HG03558 (cell line): ENCODE measurements at regions not wholly inside any gene's neighbourhood (a gene's known extent, or its start where the extent isn't known, plus 50 kb on each side); places are given as distances from the start of the nearest gene placed in this dataset.

Source experiments
- ATAC-seq: cut with Tn5 transposase; IDR thresholded peaks from one replicate; pipeline ENCODE4 v1.9.1; 2021; ENCODE audit warnings: moderate number of reproducible peaks; ENCODE audit not compliant: unreplicated experiment; ENCODE audit errors: extremely low read depth

- ATAC-seq: no peak
Observed at GRCh38 chr10:10946801-10947200, 70.9 kb upstream of the CELF2 start.

DNA sequence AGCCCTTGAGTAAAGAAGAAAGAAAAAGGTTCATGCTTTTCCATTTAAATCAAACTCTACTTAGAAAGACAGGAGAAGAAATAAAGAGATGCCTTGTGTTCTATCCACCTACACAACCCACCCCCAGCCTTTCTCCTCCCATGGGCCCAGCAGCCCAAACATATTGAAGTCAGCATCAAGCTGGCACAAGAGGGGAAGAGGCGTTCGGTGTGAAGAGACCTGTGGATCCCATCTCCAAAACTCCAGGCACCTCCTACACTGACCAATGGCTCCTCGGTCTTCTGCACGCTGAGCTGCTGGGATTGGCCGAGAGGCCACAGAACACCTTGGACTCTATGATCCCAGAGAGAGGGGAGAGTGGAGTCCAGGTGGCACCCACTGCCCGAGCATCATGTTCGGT lies 66.0 kb upstream of the CELF2 start:
- no peak for ATAC-seq

- no peak for ATAC-seq
Observed at GRCh38 chr10:10952800-10953199, 64.9 kb upstream of the CELF2 start.

- no peak for ATAC-seq
Observed at GRCh38 chr10:10956681-10957542, 60.8 kb upstream of the CELF2 start.

GRCh38 chr10:10958041-10958440 lies 59.6 kb upstream of the CELF2 start:
- no peak for ATAC-seq

GRCh38 chr10:10959666-10960065 lies 58.0 kb upstream of the CELF2 start:
- ATAC-seq: no peak

DNA sequence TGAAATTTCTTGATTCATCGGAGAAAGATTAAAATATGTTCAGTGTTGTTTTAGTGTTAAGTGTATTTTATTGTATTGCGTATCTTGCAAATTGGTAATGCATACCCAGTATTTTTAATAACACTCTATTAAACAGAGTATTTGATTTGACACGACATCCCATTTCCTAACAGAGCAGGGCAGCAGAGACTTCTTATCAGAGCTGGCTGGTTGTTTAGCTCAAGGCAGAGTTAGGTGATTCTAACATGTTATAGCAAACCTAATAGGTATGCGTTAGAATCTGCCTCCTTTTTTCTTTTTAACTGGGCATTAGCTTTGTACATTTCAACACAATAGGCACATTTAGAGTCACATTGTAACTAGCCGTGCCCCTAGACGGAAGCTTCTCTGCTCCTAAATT lies 57.1 kb upstream of the CELF2 start:
- no peak for ATAC-seq

- no peak for ATAC-seq
Observed at GRCh38 chr10:10961072-10961471, 56.6 kb upstream of the CELF2 start.

- ATAC-seq: no peak
Observed at GRCh38 chr10:10967029-10967428, 50.6 kb upstream of the CELF2 start.

GRCh38 chr10:10967581-10968256 lies 50.0 kb upstream of the CELF2 start:
- ATAC-seq: no peak
